WTC11 (cell line): ENCODE measurements at regions not wholly inside any gene's neighbourhood (a gene's known extent, or its start where the extent isn't known, plus 50 kb on each side); places are given as distances from the start of the nearest gene placed in this dataset.

ENCODE experiments used
- ATAC-seq: fragments of 200-7000 bp; cut with Tn5 transposase; 2 replicates; pipeline ENCODE4 v1.10.0; 2021; ENCODE audit warnings: mild to moderate bottlenecking, moderate library complexity
- CTCF ChIA-PET: fragments of 300-600 bp; sonication (Branson Sonifier 250); formaldehyde crosslinking; loops from one replicate; lab custom pipeline; 2021; ENCODE audit warnings: antibody characterized with exemption; lab: Charles Lee
- POLR2A ChIA-PET: fragments of 350-600 bp; sonication (Branson Sonifier 250); formaldehyde crosslinking; loops from one replicate; lab custom pipeline; 2021; ENCODE audit warnings: antibody characterized with exemption; lab: Charles Lee
- DNase-seq: peaks from one replicate; pipeline ENCODE4 v3.0.0; 2021; ENCODE audit warnings: low spot score
- H3K27ac Mint-ChIP-seq: 2 replicates; pipeline ENCODE4 v1.8.0; 2021; ENCODE audit warnings: mixed read lengths
- H3K27me3 Mint-ChIP-seq: 2 replicates; pipeline ENCODE4 v1.8.0; 2021; ENCODE audit warnings: low read depth, mild to moderate bottlenecking, moderate library complexity, mixed read lengths
- H3K36me3 Mint-ChIP-seq: 2 replicates; pipeline ENCODE4 v1.8.0; 2021; ENCODE audit warnings: mixed read lengths
- H3K4me1 Mint-ChIP-seq: 2 replicates; pipeline ENCODE4 v1.8.0; 2022; ENCODE audit warnings: mixed read lengths
- H3K4me3 Mint-ChIP-seq: 2 replicates; pipeline ENCODE4 v1.8.0; 2021; ENCODE audit warnings: mild to moderate bottlenecking, moderate library complexity, mixed read lengths
- H3K9me3 Mint-ChIP-seq: 2 replicates; pipeline ENCODE4 v1.8.0; 2021; ENCODE audit warnings: mixed read lengths
- ESRRA ChIP-seq: sonication (generic); formaldehyde crosslinking; IDR thresholded peaks from 2 replicates; pipeline ENCODE4 v1.8.1; 2022; ENCODE audit warnings: mild to moderate bottlenecking, missing genetic modification reagents, borderline replicate concordance
- FOXJ3 ChIP-seq: sonication (generic); formaldehyde crosslinking; IDR thresholded peaks from 2 replicates; pipeline ENCODE4 v1.9.0; 2021; ENCODE audit warnings: missing genetic modification reagents, mild to moderate bottlenecking, borderline replicate concordance
- JUN ChIP-seq: sonication (generic); formaldehyde crosslinking; IDR thresholded peaks from 2 replicates; pipeline ENCODE4 v1.8.0; 2023; ENCODE audit warnings: mild to moderate bottlenecking, missing genetic modification reagents
- MXD4 ChIP-seq: fragments of 250-450 bp; sonication (Bioruptor Pico); IDR thresholded peaks from 2 replicates; pipeline ENCODE4 v1.8.0; 2021; ENCODE audit warnings: mild to moderate bottlenecking, moderate library complexity, borderline replicate concordance
- NR3C1 ChIP-seq: sonication (generic); formaldehyde crosslinking; conservative IDR thresholded peaks from 2 replicates; pipeline ENCODE4 v1.8.1; 2023; ENCODE audit warnings: low read depth, mild to moderate bottlenecking, missing genetic modification reagents
- SMAD3 ChIP-seq: sonication (generic); formaldehyde crosslinking; IDR thresholded peaks from 2 replicates; pipeline ENCODE4 v1.8.0; 2022; ENCODE audit warnings: missing genetic modification reagents, mild to moderate bottlenecking, borderline replicate concordance
- TEAD4 ChIP-seq: sonication (generic); formaldehyde crosslinking; IDR thresholded peaks from 2 replicates; pipeline ENCODE4 v1.8.0; 2022; ENCODE audit warnings: mild to moderate bottlenecking, missing genetic modification reagents
- TP53 ChIP-seq: sonication (generic); formaldehyde crosslinking; IDR thresholded peaks from 2 replicates; pipeline ENCODE4 v1.8.1; 2023; ENCODE audit warnings: mild to moderate bottlenecking, missing genetic modification reagents
- ZBTB21 ChIP-seq: sonication (generic); formaldehyde crosslinking; IDR thresholded peaks from 2 replicates; pipeline ENCODE4 v1.8.1; 2023; ENCODE audit warnings: mild to moderate bottlenecking, missing genetic modification reagents, borderline replicate concordance
- TF ChIP-seq, protein P1 (sequence below): sonication (generic); formaldehyde crosslinking; IDR thresholded peaks from 2 replicates; pipeline ENCODE4 v1.8.0; 2022; ENCODE audit warnings: missing genetic modification reagents
- TF ChIP-seq, protein P2 (sequence below): sonication (generic); formaldehyde crosslinking; conservative IDR thresholded peaks from 2 replicates; pipeline ENCODE4 v1.8.1; 2022; ENCODE audit warnings: mild to moderate bottlenecking, missing genetic modification reagents
- TF ChIP-seq, protein P3 (sequence below): sonication (generic); formaldehyde crosslinking; IDR thresholded peaks from 2 replicates; pipeline ENCODE4 v1.8.0; 2022; ENCODE audit warnings: mild to moderate bottlenecking, missing genetic modification reagents
- TF ChIP-seq, protein P4 (sequence below): sonication (generic); formaldehyde crosslinking; IDR thresholded peaks from 2 replicates; pipeline ENCODE4 v1.8.1; 2022; ENCODE audit warnings: low read depth, mild to moderate bottlenecking, moderate library complexity, missing genetic modification reagents, borderline replicate concordance
- TF ChIP-seq, protein P5 (sequence below): fragments of 250-450 bp; sonication (Bioruptor Pico); IDR thresholded peaks from 2 replicates; pipeline ENCODE4 v2.1.2; 2022; ENCODE audit warnings: mild to moderate bottlenecking, moderate library complexity
- TF ChIP-seq, protein P6 (sequence below): fragments of 250-450 bp; sonication (Bioruptor Pico); IDR thresholded peaks from 2 replicates; pipeline ENCODE4 v1.9.0; 2021; ENCODE audit warnings: mild to moderate bottlenecking
- TF ChIP-seq, protein P7 (sequence below): sonication (generic); formaldehyde crosslinking; IDR thresholded peaks from 2 replicates; pipeline ENCODE4 v1.8.1; 2022; ENCODE audit warnings: low read depth, missing genetic modification reagents, borderline replicate concordance

DNA sequence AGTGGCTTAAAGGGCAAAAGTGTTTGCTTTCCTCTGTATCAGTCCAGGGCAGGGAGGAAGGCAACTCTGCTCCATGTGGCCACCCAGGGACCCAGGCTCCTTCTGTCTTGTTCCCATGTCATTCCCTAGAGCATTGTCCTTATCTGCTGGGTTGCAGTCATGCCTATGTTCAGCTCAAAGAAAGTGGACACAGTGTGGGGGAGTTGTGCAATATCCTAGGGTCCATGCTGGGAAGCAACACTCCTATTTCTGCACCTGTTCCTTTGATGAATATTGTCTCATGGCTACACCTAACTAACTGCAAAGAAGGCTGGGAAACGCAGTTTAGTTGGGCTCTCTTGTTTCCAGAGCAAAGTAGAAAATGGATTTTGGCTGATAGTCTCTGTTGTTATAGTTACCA, 107.0 kb upstream of the OTUD4 start (continued):
- TF ChIP-seq, protein P1, sequence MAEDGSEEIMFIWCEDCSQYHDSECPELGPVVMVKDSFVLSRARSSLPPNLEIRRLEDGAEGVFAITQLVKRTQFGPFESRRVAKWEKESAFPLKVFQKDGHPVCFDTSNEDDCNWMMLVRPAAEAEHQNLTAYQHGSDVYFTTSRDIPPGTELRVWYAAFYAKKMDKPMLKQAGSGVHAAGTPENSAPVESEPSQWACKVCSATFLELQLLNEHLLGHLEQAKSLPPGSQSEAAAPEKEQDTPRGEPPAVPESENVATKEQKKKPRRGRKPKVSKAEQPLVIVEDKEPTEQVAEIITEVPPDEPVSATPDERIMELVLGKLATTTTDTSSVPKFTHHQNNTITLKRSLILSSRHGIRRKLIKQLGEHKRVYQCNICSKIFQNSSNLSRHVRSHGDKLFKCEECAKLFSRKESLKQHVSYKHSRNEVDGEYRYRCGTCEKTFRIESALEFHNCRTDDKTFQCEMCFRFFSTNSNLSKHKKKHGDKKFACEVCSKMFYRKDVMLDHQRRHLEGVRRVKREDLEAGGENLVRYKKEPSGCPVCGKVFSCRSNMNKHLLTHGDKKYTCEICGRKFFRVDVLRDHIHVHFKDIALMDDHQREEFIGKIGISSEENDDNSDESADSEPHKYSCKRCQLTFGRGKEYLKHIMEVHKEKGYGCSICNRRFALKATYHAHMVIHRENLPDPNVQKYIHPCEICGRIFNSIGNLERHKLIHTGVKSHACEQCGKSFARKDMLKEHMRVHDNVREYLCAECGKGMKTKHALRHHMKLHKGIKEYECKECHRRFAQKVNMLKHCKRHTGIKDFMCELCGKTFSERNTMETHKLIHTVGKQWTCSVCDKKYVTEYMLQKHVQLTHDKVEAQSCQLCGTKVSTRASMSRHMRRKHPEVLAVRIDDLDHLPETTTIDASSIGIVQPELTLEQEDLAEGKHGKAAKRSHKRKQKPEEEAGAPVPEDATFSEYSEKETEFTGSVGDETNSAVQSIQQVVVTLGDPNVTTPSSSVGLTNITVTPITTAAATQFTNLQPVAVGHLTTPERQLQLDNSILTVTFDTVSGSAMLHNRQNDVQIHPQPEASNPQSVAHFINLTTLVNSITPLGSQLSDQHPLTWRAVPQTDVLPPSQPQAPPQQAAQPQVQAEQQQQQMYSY (CRISPR knock-in tag): no peak
- TF ChIP-seq SMAD3 (no peak), NR3C1 (CRISPR knock-in tag) (no peak)

DNA sequence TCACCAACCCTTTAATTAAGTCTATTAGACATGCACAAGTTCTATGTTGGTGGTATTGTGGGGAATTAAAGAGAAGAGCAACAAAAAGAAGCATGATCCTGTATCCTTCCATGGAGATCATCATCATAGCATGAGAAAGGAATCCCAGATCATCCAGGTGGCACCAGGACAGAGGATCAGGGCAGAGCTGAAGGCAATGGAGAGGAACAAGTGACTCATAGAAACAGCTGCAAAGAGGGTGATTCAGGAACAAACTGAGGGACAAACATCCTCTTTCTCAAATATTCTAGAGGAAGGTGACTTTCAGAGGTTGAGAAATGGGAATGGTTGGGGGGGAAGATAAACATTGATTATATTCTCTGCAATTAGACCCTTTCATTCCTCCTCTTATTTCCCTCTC, 105.5 kb upstream of the OTUD4 start:
- Mint-ChIP-seq H3K9me3 (no peaks in the 10 kb centered on the region), H3K4me1 (peaks cover 8% of the 10 kb centered on the region), H3K4me3 (no peak overlapping the region), H3K36me3 (no peaks in the 10 kb centered on the region), H3K27ac (no peak overlapping the region), H3K27me3 (no peaks in the 10 kb centered on the region)
- no peak for DNase-seq
- ChIA-PET POLR2A (no interaction called here), CTCF (no interaction called here)
- TF ChIP-seq, protein P2, sequence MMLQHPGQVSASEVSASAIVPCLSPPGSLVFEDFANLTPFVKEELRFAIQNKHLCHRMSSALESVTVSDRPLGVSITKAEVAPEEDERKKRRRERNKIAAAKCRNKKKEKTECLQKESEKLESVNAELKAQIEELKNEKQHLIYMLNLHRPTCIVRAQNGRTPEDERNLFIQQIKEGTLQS: no peak
- TF ChIP-seq MXD4: no peak
- TF ChIP-seq, protein P3, sequence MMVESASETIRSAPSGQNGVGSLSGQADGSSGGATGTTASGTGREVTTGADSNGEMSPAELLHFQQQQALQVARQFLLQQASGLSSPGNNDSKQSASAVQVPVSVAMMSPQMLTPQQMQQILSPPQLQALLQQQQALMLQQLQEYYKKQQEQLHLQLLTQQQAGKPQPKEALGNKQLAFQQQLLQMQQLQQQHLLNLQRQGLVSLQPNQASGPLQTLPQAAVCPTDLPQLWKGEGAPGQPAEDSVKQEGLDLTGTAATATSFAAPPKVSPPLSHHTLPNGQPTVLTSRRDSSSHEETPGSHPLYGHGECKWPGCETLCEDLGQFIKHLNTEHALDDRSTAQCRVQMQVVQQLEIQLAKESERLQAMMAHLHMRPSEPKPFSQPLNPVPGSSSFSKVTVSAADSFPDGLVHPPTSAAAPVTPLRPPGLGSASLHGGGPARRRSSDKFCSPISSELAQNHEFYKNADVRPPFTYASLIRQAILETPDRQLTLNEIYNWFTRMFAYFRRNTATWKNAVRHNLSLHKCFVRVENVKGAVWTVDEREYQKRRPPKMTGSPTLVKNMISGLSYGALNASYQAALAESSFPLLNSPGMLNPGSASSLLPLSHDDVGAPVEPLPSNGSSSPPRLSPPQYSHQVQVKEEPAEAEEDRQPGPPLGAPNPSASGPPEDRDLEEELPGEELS: no peak
- TF ChIP-seq, protein P4, sequence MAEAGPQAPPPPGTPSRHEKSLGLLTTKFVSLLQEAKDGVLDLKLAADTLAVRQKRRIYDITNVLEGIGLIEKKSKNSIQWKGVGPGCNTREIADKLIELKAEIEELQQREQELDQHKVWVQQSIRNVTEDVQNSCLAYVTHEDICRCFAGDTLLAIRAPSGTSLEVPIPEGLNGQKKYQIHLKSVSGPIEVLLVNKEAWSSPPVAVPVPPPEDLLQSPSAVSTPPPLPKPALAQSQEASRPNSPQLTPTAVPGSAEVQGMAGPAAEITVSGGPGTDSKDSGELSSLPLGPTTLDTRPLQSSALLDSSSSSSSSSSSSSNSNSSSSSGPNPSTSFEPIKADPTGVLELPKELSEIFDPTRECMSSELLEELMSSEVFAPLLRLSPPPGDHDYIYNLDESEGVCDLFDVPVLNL (CRISPR knock-in tag): no peak
- TF ChIP-seq TEAD4 (CRISPR knock-in tag): no peak
- TF ChIP-seq FOXJ3 (CRISPR knock-in tag): no peak
- no peak for TF ChIP-seq JUN
- TF ChIP-seq, protein P5, sequence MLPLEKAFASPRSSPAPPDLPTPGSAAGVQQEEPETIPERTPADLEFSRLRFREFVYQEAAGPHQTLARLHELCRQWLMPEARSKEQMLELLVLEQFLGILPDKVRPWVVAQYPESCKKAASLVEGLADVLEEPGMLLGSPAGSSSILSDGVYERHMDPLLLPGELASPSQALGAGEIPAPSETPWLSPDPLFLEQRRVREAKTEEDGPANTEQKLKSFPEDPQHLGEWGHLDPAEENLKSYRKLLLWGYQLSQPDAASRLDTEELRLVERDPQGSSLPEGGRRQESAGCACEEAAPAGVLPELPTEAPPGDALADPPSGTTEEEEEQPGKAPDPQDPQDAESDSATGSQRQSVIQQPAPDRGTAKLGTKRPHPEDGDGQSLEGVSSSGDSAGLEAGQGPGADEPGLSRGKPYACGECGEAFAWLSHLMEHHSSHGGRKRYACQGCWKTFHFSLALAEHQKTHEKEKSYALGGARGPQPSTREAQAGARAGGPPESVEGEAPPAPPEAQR (CRISPR knock-in tag): no peak
- TF ChIP-seq, protein P1 (CRISPR knock-in tag): no peak
- TF ChIP-seq, protein P6, sequence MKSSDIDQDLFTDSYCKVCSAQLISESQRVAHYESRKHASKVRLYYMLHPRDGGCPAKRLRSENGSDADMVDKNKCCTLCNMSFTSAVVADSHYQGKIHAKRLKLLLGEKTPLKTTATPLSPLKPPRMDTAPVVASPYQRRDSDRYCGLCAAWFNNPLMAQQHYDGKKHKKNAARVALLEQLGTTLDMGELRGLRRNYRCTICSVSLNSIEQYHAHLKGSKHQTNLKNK (CRISPR knock-in tag): no peak
- TF ChIP-seq, protein P7, sequence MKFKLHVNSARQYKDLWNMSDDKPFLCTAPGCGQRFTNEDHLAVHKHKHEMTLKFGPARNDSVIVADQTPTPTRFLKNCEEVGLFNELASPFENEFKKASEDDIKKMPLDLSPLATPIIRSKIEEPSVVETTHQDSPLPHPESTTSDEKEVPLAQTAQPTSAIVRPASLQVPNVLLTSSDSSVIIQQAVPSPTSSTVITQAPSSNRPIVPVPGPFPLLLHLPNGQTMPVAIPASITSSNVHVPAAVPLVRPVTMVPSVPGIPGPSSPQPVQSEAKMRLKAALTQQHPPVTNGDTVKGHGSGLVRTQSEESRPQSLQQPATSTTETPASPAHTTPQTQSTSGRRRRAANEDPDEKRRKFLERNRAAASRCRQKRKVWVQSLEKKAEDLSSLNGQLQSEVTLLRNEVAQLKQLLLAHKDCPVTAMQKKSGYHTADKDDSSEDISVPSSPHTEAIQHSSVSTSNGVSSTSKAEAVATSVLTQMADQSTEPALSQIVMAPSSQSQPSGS (CRISPR knock-in tag): no peak
- no peak for TF ChIP-seq ESRRA (CRISPR knock-in tag)
- TF ChIP-seq ZBTB21 (CRISPR knock-in tag): no peak
- no peak for TF ChIP-seq TP53 (CRISPR knock-in tag)
- ATAC-seq: no peak
